Fibroblast of upper back skin (primary cell): ENCODE measurements at regions not wholly inside any gene's neighbourhood (a gene's known extent, or its start where the extent isn't known, plus 50 kb on each side); places are given as distances from the start of the nearest gene placed in this dataset.

Experiments
- DNase-seq: peaks from one replicate; pipeline ENCODE4 v3.0.0-alpha.2; 2013

GRCh38 chr3:182083112-182083511 lies 371.4 kb downstream of the SOX2 start:
- peak; percentile 24 for DNase-seq

GRCh38 chr3:182092662-182093262 lies 381.0 kb downstream of the SOX2 start:
- DNase-seq = no peak

DNA sequence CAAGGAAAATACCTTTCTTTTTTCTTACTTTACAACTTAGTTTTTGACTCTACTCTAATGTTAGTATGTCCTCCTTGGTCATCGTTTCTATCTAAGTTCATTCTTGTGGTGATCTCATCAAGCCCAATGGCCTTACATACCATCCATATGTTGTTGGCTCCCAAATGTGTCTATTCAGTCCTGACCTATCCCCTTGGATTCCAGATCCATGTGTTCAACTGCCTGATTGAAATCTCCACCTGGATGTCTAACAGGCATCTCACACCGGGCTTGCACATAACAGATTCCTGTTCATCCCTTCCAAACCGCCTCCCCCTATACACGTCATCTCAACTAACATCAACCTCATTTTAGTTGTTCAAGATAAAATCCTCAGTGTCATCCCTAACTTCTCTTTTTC lies 382.6 kb downstream of the SOX2 start:
- DNase-seq = no peak

GRCh38 chr3:182104881-182105280 lies 393.2 kb downstream of the SOX2 start:
- DNase-seq = peak; percentile 84

GRCh38 chr3:182105875-182106274 lies 394.1 kb downstream of the SOX2 start:
- DNase-seq = peak; percentile 66

GRCh38 chr3:182108371-182108770 lies 396.6 kb downstream of the SOX2 start:
- peak; percentile 6 for DNase-seq

DNA sequence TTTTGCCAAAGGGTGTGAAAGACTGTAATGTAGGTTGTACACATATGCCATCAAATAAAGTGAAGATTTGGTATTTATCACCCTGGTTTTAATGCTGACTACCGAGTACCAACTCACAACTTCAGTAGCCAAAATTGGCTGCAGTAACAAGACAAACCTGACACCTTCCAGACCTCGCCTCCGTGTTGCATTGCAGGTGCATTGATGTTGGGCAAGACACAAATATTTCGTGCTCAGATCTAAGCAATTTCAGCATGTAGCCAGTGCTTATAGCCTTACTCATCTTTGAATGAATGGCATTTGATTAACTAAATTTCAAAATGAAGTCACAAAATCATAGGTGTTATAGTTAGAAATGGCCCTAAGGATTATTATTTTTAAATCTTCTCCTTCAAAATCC lies 400.2 kb downstream of the SOX2 start:
- DNase-seq = no peak

GRCh38 chr3:182115328-182116015 lies 403.7 kb downstream of the SOX2 start:
- DNase-seq = peak; percentile 51

GRCh38 chr3:182116386-182116785 lies 404.7 kb downstream of the SOX2 start:
- peak; percentile 25 for DNase-seq

- DNase-seq = no peak
Measured at GRCh38 chr3:182117131-182117530, 405.4 kb downstream of the SOX2 start.

GRCh38 chr3:182117583-182117982 lies 405.9 kb downstream of the SOX2 start:
- peak; percentile 67 for DNase-seq

- peak; percentile 77 for DNase-seq
Measured at GRCh38 chr3:182118066-182118465, 406.3 kb downstream of the SOX2 start.

DNA sequence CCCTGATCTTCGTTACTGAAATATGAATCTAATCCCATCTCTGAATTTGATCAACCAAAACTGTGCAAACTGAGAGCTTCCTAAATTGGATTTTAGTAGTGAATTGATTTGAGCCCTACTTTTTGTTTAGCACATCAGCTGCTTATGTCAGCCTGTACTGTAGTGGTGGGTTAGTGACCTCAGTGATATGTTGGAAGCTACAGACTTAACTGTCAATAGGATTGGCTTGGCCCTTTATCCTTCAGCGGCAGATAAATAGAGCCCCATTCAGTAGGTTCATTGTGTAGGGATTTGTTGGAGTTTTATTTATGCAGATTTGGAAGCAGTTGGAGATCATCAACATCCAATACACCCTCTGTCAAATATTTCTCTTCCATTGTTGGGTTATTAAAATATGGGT lies 409.7 kb downstream of the SOX2 start:
- no peak for DNase-seq

DNA sequence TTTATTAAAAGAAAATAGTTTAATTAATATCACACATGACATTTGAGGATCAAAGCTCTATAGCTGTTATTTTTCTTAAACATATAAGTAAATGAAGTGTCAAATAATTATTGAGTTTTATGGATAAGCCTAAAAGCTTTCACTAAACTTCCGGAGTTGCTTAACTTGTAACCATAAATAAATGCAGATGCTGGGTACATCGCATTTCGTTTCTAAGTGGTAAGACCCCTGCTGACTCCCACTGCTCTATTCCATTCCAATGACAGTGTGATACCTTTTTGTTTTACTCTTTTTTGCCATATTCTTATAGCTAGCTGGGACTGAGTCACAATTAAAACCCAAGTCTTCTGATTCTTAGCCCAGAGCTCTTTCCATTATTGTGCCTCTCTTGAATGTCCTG lies 411.1 kb downstream of the SOX2 start:
- DNase-seq = no peak

DNA sequence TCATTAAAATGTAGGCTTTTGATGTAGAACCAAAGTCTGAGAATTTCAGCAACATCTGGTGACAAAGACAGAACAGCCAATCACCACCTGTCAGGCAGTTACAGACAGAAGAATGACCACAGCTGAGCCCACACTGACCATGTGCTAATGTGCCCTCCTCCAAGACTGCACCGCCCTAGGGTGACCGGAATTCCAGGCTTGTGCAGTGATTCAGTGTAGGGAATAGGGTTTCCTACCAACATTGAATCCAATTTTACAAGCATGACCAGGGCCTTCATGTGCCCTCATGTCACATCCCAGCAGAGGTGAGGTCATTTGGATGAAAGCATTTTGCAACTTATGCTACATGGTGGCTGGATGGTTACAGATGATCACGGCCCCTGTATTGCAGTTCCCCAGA lies 412.5 kb downstream of the SOX2 start:
- no peak for DNase-seq

- no peak for DNase-seq
Measured at GRCh38 chr3:182124716-182125115, 413.0 kb downstream of the SOX2 start.

DNA sequence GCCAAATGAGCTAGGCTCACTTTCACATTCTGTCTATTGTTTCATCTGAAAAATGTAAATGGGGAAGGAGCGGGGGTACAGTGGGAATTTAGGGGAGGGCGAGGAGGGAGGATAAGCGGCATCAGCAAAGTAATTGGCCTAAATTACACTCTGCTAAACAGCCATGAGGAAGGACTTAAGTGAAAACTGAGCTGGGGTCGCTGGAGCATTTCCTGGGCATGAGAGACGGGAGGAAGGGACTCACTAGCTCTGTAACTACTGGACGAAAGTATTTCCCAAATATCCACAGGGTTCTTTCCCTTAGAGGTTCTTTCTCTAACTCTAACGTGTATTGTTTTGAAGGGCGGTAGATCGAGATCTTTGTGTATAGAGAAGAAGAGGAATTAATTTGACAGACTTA lies 418.0 kb downstream of the SOX2 start:
- DNase-seq = no peak

DNA sequence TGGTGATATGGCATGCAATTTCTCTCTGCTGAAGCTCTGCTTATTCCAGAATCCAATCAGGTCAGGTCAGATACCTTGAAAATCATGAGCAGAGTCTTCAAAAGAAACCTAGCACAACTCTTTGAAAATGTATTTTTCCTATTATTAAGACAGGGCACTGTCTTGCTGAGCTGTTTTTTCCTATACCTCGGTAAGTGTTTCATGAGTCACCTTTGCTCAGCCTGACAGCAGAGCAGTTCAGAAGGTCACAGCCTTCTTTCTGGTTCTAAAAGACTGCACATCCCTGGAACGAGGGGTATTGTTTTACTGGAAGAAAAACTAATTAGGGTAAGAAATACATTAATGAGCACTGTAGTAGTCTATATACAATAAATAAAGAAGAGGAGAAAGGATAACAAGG lies 422.0 kb downstream of the SOX2 start:
- DNase-seq = no peak

DNA sequence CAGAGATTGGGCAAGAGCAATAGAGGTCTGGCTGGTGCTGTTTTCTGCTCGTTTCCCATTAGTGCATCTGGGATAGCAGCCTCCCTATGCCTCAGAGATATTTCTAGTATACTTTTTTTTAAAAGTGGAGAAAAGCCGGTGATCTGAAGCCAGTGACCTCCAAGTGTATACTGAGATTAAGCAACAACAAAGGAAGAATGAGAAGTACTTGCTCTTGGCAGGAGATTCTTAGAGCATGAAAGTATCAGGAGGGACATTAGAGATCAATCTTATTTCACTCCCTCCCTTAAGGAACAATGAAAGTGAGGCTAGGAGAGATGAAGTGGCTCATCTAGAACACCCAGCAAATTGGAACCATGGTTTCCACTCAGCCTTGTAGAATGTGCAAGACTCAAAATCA lies 423.3 kb downstream of the SOX2 start:
- DNase-seq = no peak

GRCh38 chr3:182136008-182136910 lies 424.5 kb downstream of the SOX2 start:
- DNase-seq = no peak

DNA sequence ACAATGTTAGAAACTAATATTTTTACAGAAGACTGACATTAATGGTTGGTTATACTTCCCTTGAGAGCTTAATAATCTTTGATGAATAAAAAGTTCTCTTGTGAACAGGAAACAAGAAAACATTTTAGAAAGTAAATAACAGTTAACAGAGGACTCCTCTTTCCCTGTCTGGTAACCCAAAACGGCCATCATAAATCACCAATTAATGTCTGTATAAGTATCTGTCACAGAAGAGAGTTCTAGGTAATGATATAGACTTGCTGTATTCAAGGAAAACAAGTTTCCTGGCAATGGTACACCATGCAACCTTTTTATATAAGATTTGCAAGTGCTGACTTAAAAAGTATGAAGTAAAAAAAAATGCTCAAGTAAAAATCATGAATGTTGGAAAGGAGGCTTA lies 426.7 kb downstream of the SOX2 start:
- DNase-seq = no peak

GRCh38 chr3:182139627-182140357 lies 428.1 kb downstream of the SOX2 start:
- DNase-seq = no peak

GRCh38 chr3:182142928-182143327 lies 431.2 kb downstream of the SOX2 start:
- no peak for DNase-seq
